ENCODE measurements at regions not wholly inside any gene's neighbourhood (a gene's known extent, or its start where the extent isn't known, plus 50 kb on each side); places are given as distances from the start of the nearest gene placed in this dataset.

DNA sequence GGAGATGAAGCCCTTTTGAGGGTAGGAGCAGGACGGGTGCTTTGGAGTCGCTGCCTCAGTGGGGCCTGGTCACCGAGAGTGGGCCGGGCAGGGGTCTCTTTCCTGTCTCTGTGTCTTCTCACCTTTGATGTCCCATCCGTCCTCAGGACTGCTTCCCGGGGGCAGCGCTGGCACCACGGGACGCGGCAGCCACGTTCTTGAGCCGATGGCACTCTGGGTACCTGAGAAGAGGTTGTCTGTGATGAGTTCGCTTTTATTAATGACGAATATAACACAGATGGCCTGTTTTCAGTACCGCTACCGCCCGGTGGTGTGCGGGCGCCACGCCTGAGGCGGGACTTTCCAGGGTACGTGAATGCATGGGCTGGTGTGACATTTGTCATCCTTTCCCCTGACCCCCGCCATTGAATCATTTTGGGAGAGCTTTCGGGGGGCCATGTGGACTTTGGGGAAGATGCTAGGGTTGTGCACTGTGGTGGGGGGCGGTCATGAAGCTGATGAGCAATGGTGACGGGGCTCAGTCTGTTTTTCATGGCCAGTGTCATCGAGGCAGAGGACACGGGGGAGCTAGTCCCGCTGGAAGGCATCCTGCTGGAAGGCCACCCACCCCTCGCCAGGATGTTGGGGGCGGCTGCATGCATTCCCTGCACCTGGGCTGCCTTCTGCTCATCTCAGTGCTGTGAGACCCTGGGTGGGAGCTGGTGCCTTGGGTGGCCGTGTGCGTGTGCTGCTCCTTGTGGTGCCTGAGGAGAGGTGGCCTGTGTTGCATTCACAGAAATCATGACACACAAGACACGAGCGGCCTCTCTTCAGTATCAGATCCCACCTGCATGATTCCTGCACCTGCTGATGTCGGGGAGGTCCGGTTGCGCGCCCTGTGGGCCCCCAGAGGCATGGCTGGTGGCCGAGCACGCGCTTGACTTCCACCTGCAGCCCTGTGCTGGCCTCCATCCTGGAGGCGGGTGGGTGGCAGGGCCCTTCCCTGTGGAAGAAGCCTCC lies 162.5 kb upstream of the RTL1 start:
- no peak for DNase-seq (ENCODE audit: low read depth in 2 of 2)

DNA sequence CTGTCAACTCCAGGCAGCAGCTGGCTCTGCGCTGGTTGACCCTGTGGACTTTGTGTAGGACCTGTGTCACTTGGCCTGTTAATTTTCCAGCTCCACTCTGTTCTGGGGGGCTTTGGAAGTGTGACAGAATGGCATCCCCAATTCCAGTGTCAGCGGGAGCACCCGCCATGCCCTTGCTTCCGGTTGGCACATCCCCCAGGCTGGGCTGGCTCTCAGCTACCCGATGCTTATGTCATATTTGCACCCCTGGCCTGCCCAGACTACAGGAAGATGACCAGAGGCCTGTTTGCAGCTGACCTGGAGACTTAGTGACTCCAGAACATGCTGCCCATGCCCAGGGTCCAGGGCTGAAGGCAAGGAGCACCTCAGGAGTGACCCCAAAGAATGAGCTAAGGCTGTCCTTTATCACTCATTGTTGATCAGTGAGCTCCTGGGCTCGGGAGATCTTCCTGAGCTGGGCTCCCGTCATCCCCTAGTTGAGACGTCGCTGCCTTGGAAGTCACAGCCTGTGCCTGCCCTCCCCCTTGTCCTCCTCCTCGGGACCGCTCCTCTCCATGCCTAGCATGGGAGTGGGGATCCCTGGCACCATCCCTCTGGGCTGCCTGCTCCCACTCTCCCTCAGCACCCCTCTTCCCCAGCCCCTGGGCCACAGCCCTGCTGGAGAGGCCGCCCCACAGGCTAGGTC lies 163.4 kb upstream of the RTL1 start:
- DNase-seq (ENCODE audit: low read depth in 2 of 2) = no peak

DNA sequence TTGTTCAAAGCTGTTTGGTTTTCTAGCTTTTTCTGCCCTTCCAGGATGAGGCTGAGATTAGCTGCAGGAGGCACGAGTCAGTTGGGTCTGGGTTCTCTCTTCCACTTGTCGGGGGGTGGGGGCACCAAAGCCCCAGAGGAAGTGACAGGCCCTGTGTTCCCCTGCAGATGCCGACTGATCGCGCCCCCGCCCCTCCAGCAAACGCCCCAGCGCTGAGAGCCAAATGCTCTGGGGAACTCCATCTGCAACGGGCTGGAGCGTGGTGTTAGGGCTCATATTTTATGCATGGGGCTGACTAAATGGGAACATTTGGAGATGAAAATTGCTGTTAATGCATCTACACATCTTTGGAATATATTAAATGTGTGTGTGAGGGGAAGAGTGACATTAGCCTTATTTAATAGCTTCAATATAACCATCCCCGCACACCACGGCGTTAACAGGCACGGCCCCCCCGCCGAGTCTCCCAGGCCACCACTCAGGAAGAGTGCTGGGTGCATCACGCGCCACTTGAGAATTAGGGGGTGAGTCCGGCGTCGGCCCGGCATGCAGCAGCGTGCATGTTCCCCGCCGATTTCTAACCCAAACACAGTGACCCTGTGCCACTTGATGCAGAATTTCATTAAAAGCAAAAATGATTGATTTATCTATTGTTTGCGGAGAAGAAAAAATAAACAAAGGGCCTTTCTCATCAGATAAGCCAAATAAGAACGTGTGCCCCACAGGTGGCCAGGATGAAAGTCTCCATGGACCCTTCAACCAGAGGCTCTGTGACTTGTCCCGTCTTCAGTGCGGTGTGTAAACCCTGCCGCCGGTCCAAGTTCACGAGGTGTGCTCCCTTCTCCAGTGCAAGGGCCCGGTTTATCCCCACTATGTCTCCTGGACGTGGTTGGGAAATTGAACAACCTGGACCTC lies 165.0 kb upstream of the RTL1 start:
- no peak for DNase-seq (ENCODE audit: low read depth in 2 of 2)

DNA sequence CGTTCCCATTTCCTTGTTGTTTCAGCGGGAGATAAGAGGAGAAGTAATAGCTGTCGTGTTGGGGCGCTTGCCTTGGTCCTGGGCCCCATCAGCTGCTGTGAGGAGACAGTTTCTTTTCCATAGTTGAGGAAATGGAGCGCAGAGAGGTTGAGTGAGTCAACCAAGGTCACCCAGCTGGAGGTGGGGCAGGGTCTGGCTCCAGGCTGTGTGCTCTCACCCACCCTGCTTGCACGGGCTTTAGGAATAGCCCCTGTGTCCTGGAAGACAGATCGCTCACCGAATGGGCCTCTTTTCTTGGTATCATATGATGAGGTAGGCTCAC lies 165.7 kb upstream of the RTL1 start:
- no peak for DNase-seq (ENCODE audit: low read depth in 2 of 2)

DNA sequence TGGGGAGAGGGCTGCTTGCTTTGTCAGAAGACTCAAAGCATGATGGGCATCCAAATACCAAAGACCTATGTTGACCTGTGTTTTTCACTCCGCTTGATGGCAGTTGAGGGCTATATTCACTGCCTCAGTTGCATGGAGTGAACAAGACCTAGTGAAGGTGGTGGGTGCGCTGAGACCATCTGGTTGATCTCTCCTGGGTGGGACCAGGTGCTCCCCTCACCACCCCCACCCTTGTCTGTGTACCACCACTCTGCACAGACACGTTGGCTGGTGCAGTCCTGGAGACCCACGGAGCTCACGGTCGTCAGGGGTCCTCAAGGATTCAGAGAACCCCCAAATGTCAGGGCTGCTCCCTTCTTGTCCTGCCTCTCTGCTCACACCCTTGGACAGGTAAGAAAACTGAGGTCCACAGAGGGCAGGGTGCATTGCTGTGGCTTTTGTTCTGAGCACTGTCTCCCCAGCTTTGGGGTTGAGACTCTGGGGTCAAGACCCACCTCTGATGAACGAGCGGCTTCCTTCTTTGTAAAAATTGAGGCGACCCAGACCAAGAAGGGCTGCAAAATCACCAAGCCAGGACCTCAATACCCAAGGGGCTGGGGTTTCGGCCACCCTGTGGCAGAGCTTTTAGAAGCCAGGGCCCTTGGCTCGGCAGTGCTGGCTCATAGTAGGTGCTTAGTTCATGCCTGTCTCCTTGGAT lies 166.3 kb upstream of the RTL1 start:
- DNase-seq (ENCODE audit: low read depth in 2 of 2) = no peak

DNA sequence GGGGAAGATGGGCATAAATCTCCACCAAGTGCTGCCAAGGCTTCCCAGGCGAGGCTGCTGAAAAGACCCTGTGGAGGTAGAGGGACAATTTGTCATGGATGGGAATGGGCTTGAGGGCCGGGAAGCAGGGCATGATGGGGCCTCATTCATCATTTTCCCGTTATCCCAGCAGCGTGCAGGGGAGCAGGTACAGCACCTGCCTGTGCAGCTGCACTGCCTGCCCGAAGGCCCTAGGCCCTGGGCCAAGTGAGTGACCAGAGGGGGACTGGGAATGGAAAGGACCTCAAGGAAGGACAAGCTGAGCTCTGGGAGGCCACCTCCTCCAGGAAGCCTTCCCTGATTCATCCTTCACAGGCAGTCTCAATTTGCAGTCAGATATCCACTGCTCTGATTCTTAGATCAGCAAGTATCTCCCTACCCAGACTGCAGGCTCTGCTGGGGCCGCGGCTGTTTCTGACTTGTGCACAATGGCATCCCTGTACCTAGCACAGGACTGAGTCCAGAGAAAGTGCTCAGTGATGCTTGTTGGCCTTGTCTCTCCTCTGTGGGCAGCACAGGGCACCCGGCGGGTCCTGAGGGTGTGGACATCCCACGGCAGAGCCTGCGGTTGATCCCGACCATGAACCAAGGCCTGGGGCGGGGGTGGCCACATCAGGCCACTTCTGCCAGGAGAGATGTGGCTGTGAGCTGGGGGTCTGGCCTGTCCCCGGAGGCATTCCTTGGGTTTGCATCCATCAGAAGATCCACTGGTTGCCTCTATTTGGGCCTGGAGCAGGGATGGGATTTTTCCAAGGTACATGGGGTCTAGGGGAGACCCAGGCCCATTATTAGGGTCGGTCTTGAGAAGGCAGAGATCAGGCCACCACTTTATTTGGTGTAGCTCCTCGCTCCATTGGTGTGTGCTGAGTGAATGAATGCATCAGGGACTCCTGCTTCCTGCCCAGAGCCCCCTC lies 167.3 kb upstream of the RTL1 start:
- no peak for DNase-seq (ENCODE audit: low read depth in 2 of 2)

DNA sequence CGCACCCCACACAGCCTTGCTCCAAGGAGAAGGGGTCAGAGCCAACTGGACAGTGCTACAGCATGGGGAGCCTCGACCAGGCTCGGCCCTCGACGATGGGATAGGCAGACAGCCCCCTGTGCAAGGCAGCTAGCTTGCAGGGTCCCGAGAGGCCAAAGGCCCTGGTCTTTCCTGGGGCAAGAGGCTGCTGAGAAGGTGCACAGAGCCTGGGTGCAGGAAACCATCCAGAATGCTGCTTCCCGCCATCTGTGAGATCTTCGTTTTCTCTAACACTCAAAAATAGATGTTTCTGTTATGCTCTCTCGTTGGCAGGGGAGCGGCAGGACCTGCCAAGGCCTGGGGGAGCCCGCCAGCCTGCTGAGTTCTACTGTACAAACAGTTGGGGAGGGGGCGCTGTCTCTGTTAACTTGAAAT lies 168.0 kb upstream of the RTL1 start:
- no peak for DNase-seq (ENCODE audit: low read depth in 2 of 2)

DNA sequence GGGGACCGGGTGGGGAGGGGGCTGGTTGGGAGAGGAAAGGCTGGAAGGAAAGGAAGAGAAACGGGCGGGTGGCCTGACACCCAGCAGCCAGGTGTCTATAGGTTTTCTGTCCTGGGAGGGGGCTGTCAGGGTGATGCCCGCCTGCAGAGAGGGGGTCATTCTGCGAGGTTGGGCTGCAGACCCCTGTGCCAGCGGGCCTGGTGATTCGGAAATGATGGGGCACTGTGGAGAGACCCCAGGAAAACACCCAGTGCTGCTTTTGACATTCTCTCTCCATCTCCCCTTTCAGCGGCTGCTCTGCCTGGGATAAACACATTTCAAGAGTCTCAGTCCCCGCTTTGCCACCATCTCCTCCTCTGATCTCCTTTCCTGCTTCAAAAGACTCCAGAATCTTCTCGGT lies 168.5 kb upstream of the RTL1 start:
- no peak for DNase-seq (ENCODE audit: low read depth in 2 of 2)

DNA sequence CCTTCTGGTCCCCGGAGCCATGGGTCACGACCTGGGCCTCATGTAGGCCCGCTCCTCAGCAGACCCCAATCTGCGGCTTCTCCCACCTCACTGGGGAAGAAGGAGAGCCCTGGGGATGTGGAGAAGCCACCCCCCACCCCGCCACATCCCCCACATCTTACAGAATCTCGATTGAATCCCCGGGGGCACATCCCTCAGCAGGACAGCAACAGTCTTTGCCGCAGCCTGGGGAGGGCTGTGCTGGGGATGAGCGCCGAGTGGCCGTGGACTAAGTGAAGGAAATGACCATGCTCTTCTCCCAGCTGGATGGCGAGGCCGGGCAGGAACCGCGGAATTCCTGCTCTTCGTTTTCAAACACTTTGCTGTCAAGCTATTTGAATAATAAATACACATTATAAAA lies 169.0 kb upstream of the RTL1 start:
- DNase-seq (ENCODE audit: low read depth in 2 of 2) = no peak

DNA sequence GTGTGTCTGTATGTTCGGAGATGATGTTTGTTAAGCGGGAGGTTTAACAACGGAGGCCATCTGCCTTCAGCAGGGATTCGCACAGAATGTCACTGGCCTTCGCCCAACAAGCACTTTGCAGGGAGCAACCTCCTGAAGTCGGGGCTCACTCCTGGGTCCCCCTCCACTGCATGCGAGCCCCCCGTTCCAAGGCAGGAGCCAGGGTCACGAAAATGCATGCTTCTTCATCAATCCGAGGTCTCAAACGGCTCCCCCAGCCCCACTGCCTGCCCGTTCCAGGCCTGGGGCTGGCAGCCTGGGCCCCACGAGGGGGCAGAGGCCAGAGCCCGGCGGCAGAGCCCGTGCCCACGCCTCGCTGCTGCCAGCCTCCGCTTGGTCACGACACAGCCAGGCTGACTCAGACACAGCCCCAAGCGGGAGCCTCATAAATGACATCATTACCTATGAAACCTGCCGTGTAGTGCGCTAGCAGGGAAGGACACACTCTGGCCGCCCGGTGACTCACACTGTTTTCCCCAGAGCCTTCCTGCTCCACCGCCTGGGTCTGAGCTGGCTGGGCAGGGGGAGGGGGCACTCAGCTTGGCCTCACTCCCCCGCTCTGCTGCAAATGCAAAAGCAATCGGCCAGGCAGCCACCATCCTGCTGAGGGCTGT lies 169.5 kb upstream of the RTL1 start:
- no peak for DNase-seq (ENCODE audit: low read depth in 2 of 2)

DNA sequence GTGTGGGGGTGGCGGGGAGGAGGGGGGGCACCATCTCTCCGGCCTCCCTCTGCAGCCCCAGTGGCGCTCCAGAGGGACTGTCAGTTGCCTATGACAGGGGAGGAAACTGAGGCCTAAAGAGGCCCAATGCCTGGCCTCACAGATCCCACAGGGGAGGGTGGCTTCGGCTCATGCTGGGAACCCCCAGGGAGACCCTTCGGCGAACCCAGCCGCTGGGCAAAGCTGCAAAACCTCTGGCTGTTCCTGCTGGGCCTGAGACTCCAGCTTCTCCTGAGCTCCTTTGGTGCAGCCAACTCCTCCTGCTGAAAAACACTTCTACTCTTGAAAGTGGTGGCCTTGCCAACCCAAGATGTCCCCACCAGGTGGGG lies 170.1 kb upstream of the RTL1 start:
- DNase-seq (ENCODE audit: low read depth in 2 of 2) = no peak

DNA sequence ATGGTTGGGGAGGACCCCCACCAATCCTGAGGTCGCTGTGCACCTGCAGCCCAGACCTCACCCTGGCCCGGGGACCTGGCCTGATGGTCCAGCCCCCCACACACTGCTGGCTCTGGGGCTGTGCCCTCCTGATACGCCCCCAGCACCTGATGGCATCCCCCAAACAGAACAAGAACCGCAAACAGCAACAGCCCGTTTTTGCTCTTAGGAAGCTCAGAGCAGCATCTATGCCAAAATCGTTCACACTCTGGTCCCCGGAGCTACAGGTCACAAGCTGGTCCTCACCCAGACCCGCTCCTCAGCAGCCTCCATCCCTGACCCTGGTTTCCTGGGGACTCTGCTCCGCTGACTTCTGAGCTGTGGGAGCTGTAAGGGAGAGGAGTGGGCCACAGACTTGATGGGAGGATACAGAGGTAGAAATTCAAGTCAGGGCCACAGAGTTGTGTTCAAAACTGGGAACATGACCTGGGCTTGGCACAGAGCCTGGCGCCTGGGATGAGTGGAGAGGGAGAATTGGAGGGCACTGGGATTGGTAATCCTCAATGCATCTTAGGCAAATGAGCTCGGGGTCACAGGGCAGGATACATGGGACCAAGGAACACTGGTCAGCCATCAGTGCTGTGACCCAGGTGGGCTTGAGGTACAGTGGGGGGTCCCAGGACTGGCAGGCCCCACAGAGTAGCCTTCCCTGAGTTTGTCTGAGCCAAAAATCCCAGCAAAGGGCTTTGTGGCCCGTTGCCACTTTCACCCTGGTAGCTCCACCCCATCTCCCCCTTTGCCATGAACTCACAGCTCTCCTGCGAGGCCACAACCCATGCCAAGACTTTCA lies 170.9 kb upstream of the RTL1 start:
- DNase-seq (ENCODE audit: low read depth in 2 of 2) = no peak

DNA sequence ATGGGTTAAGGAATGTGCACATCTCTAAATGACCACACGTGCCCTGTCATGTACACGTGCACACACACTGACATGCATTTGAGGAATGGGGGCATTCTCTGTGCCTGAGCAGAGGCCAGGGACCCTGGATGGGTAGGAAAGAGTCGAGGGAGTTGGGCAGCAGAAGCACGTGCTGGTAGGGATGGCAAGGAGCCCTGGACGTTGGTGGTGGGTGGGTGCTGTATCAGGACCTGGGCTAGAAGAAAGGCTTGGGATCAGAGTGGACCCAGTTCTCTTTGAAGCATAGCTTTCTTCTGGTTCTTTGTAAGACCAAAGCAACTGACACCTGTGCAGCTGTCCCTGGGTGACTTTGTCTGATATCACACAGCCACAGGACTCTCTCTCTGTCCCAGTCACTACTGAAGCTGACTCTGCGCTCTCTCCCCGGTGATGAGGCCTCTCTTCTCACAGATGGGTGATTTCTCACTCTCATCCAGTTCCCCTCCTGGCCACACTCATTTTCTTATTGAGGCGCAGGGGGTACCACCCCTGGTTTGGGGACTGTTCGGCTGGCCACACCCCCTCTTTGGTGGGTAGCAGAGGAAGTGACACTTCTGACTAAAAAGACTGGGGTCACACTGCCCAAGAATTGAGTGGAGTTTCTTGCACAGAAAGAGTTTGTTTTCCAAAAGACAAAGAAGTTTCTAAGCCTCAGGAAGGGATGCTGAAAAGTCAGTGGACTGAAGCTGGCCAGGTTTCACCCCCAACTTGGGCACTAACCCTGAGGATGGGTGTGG lies 171.7 kb upstream of the RTL1 start:
- no peak for DNase-seq (ENCODE audit: low read depth in 2 of 2)

DNA sequence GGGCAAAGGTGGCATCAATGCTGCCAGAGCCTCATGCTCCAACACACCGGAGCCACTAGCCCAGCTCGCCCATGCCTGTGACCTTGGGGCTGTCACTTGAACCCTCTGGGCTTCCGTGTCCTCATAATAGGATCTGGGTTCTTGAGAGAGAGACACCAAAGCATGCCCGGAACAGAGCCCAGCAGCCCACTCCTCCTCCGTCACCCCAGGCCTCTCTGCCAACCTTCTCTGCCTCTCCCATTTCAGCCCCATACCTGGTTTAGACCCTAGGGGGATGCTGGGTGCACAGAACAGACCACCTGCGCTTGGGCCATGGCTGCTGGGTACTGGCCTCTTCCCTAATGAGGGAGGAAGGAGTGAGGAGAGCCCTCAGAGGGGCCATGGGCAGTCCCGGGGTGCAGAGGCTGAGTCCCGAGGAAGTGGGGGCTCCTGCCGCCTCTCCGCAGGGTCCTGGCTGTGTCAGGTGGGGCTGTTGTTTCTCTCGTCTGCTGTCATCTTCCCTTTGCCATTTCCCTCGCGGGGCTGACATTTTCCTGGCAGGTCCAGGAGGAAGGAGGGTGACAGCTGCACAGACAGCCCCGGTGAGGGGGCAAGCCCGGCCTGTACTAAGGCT lies 172.4 kb upstream of the RTL1 start:
- DNase-seq (ENCODE audit: low read depth in 2 of 2) = no peak

DNA sequence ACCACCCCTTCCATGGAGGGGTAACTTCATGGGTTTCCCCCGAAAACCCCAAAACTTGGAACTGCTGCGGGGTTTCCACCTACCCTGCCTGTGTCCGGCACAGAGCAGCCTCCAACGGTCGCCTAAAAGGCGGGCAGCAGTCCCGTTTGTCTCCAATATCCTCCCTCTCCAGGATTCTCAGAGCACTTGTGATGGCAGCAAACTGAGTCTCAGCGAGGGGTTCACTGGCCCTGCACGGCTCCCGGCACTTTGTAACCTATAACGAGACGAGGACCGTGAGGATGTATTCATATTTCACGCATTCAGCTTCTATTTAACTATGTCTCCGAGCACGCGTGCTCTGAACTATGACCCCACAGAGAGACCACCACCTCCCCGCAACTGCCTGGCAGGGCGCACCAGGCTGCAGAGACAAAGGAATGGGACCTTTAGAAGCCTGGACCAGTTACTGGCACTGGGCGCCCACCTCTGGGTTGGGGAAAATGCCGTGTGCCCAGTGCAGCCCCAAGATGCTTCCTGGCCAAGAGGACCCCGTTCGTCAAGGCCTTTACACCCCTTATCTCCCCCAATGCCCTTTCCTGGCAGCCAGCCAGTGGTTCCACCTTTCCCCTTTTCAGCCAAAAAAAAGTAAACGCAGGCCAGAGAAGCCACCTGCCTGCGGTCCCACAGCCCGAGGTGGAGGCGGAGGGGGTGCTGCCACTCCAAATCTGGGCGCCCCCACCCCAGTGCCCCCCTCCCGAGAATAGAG lies 173.1 kb upstream of the RTL1 start:
- DNase-seq (ENCODE audit: low read depth in 2 of 2) = no peak

DNA sequence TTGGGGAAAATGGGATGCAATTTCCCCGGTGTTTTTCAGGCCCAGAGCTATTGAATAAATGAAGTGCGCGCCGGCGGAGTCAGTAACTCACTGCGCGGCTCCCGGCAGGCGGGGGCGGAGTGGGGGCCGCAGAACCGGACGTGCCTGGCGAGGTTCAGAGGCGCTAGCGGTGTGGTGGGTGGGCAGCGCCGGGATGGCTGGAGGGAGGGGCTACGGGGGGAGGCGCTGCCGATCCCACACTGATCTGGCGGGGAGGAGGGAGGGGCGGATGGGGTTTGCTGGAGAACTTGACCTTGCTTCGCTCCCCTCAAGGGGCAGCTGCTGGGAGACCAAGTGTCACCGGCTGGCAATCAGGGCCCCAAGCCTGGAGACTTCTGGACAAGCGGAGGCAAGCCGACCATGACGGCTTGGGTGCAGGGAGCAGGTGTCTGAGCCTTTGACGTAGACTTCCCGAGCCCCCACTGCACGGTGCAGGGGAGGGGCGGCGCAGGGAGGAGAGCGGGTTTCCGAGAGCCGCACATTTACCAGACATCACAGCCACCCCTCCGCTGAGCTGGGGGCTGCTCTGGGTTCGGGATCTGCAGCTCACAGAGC lies 174.1 kb upstream of the RTL1 start:
- no peak for DNase-seq (ENCODE audit: low read depth in 2 of 2)

All from stimulated activated CD8-positive, alpha-beta memory T cell treated with anti-CD3 and anti-CD28 coated beads, Interleukin-2, amount 100 ng/mL, for 1 hour (primary cell).